ENCODE measurements at regions not wholly inside any gene's neighbourhood (a gene's known extent, or its start where the extent isn't known, plus 50 kb on each side); places are given as distances from the start of the nearest gene placed in this dataset.

GRCh38 chr13:22287343-22287920 is 616.6 kb downstream of the FGF9 start:
- no TSS peak for BruUV-seq (replicated peaks)
- Histone ChIP-seq H3K4me3 (ENCODE audit: low read length) (no peak overlapping the region), H3K36me3 (ENCODE audit: low read depth, low read length) (no peaks in the 10 kb centered on the region), H3K9ac (ENCODE audit: low read length) (no peak overlapping the region), H3K27ac (ENCODE audit: low read length) (no peak overlapping the region), H2AFZ (ENCODE audit: low read length) (no peak overlapping the region), H3K79me2 (ENCODE audit: low read length) (no peaks in the 10 kb centered on the region), H3K4me1 (ENCODE audit: insufficient read depth, low read length) (no peaks in the 10 kb centered on the region), H3K9me2 (replicated peaks; ENCODE audit: low read length) (no peaks in the 10 kb centered on the region), H3K27me3 (ENCODE audit: low read length) (no peaks in the 10 kb centered on the region; the same call in 1 of the 2 replicates), H4K20me1 (ENCODE audit: low read length) (no peaks in the 10 kb centered on the region), H3K9me3 (ENCODE audit: low read length) (no peaks in the 10 kb centered on the region), H3F3A (ENCODE audit: low read length, unreplicated experiment) (no peaks in the 10 kb centered on the region), H3K4me2 (ENCODE audit: low read length) (no peak overlapping the region)
- TF ChIP-seq EZH2 (IDR thresholded peaks at IDR 0.05; ENCODE audit: low read length, unreplicated experiment) (no peak), EZH2phosphoT487 (IDR thresholded peaks at IDR 0.05; ENCODE audit: borderline replicate concordance, low read length) (no peak)
- TF ChIP-seq, protein P1, sequence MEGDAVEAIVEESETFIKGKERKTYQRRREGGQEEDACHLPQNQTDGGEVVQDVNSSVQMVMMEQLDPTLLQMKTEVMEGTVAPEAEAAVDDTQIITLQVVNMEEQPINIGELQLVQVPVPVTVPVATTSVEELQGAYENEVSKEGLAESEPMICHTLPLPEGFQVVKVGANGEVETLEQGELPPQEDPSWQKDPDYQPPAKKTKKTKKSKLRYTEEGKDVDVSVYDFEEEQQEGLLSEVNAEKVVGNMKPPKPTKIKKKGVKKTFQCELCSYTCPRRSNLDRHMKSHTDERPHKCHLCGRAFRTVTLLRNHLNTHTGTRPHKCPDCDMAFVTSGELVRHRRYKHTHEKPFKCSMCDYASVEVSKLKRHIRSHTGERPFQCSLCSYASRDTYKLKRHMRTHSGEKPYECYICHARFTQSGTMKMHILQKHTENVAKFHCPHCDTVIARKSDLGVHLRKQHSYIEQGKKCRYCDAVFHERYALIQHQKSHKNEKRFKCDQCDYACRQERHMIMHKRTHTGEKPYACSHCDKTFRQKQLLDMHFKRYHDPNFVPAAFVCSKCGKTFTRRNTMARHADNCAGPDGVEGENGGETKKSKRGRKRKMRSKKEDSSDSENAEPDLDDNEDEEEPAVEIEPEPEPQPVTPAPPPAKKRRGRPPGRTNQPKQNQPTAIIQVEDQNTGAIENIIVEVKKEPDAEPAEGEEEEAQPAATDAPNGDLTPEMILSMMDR (conservative IDR thresholded peaks at IDR 0.05; ENCODE audit: low read depth, low read length), result no peak
- POLR2A ChIA-PET (ENCODE audit: unreplicated experiment), result no interaction called here
- ATAC-seq (no peak), DNase-seq (no peak)
- intact Hi-C loops (cut with micrococcal nuclease), result no loop called here
- CTCF ChIA-PET, result no interaction called here

- DNase-seq, result no peak
- TF ChIP-seq EZH2phosphoT487 (IDR thresholded peaks at IDR 0.05; ENCODE audit: borderline replicate concordance, low read length) (no peak), EZH2 (IDR thresholded peaks at IDR 0.05; ENCODE audit: low read length, unreplicated experiment) (no peak)
- TF ChIP-seq, protein P1 (conservative IDR thresholded peaks at IDR 0.05; ENCODE audit: low read depth, low read length), result no peak
- no peaks in the 10 kb centered on the region for H3K9me2 ChIP-seq (replicated peaks; ENCODE audit: low read length)
- H4K20me1 ChIP-seq (ENCODE audit: low read length), result no peaks in the 10 kb centered on the region
- no peaks in the 10 kb centered on the region; the same call in 1 of the 2 replicates for H3K27me3 ChIP-seq (ENCODE audit: low read length)
- intact Hi-C loops (cut with micrococcal nuclease), result no loop called here
- no peak overlapping the region for H3K4me2 ChIP-seq (ENCODE audit: low read length)
- H2AFZ ChIP-seq (ENCODE audit: low read length), result no peak overlapping the region
- H3K4me3 ChIP-seq (ENCODE audit: low read length), result no peak overlapping the region
- H3K4me1 ChIP-seq (ENCODE audit: insufficient read depth, low read length), result no peaks in the 10 kb centered on the region
- H3K79me2 ChIP-seq (ENCODE audit: low read length), result no peaks in the 10 kb centered on the region
- ChIA-PET POLR2A (ENCODE audit: unreplicated experiment) (no interaction called here), CTCF (no interaction called here)
- H3K9ac ChIP-seq (ENCODE audit: low read length), result no peak overlapping the region
- no TSS peak for BruUV-seq (replicated peaks)
- no peaks in the 10 kb centered on the region for H3K9me3 ChIP-seq (ENCODE audit: low read length)
- no peak for ATAC-seq
- H3K36me3 ChIP-seq (ENCODE audit: low read depth, low read length), result no peaks in the 10 kb centered on the region
- H3F3A ChIP-seq (ENCODE audit: low read length, unreplicated experiment), result no peaks in the 10 kb centered on the region
- H3K27ac ChIP-seq (ENCODE audit: low read length), result no peak overlapping the region
Measured at GRCh38 chr13:22288496-22288895, 617.6 kb downstream of the FGF9 start.

DNA sequence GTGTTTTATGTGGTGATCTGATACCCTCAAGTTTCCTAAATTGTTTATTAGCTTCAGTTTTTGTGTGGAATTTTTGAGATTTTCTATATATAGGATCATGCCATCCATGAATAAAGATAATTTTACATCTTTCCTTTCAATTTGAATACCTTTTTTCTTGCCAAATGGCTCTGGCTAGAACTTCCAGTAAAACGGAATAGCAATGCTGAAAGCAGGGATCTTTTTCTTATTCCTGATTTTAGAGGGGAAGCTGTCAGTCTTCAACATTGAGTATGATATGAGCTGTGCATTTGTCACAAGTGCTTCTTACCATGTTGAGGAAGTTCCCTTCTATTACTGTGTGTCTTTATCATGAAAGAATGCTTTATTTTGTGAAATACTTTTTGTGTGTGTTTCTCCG is 618.8 kb downstream of the FGF9 start:
- TF ChIP-seq EZH2 (IDR thresholded peaks at IDR 0.05; ENCODE audit: low read length, unreplicated experiment) (no peak), EZH2phosphoT487 (IDR thresholded peaks at IDR 0.05; ENCODE audit: borderline replicate concordance, low read length) (no peak)

More for the DNA sequence above, 618.8 kb downstream of the FGF9 start:
- no peaks in the 10 kb centered on the region for H3K4me1 ChIP-seq (ENCODE audit: insufficient read depth, low read length)
- ChIA-PET POLR2A (ENCODE audit: unreplicated experiment) (no interaction called here), CTCF (no interaction called here)
- H3K36me3 ChIP-seq (ENCODE audit: low read depth, low read length), result no peaks in the 10 kb centered on the region
- no peaks in the 10 kb centered on the region for H3K9me2 ChIP-seq (replicated peaks; ENCODE audit: low read length)
- H3K79me2 ChIP-seq (ENCODE audit: low read length), result no peaks in the 10 kb centered on the region
- H3K9me3 ChIP-seq (ENCODE audit: low read length), result no peaks in the 10 kb centered on the region
- no peak overlapping the region for H3K27ac ChIP-seq (ENCODE audit: low read length)
- no peak overlapping the region for H3K4me2 ChIP-seq (ENCODE audit: low read length)
- DNase-seq (no peak), ATAC-seq (no peak)
- intact Hi-C loops (cut with micrococcal nuclease), result no loop called here
- no peaks in the 10 kb centered on the region for H3F3A ChIP-seq (ENCODE audit: low read length, unreplicated experiment)
- BruUV-seq (replicated peaks), result no TSS peak
- H2AFZ ChIP-seq (ENCODE audit: low read length), result no peak overlapping the region
- no peak overlapping the region for H3K9ac ChIP-seq (ENCODE audit: low read length)
- no peak overlapping the region for H3K4me3 ChIP-seq (ENCODE audit: low read length)
- no peaks in the 10 kb centered on the region; the same call in 1 of the 2 replicates for H3K27me3 ChIP-seq (ENCODE audit: low read length)
- no peaks in the 10 kb centered on the region for H4K20me1 ChIP-seq (ENCODE audit: low read length)
